GM18861 (cell line): ENCODE measurements at regions not wholly inside any gene's neighbourhood (a gene's known extent, or its start where the extent isn't known, plus 50 kb on each side); places are given as distances from the start of the nearest gene placed in this dataset.
A peak's percentile ranks its signal among the peaks of the same experiment; 100 is the strongest.

Source experiments
- ATAC-seq: cut with Tn5 transposase; IDR thresholded peaks from one replicate; pipeline ENCODE4 v1.9.1; 2021; ENCODE audit not compliant: unreplicated experiment

DNA sequence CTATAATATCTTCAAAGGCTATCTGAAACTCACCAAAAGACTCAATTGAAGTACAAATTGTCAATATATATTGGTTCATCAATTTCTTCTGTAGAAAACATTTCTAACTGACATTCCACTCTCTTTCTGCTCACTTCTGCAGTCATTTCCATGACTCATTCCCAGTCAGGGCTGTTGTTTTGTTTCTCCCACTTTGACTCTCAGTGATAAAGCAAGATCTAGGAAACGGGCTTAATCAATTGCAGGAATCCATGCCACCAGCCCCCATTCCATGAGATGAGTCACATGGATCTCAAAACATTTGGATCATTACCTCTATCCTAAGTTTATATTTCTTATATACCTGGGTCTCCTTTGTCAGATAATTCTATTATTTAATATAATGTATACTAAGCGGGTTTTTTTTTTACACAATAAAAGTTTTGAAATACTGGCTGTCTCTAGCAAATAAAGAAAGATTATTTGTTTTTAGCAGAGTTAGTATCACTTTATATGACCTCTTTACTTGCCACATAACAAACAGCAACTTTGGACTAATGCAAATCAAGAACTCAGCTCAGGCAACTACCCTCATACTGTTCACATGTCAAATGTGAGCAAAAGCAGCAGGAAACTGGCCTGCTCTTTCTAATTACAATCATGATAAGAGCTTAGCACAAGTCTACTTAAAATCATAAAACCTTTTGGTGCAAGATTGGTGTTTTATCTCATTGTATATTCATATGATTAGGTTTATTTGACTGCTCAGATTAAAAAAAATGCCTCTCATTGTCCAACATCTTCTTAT is 251.1 kb upstream of the PIK3C3 start:
- no peak for ATAC-seq

DNA sequence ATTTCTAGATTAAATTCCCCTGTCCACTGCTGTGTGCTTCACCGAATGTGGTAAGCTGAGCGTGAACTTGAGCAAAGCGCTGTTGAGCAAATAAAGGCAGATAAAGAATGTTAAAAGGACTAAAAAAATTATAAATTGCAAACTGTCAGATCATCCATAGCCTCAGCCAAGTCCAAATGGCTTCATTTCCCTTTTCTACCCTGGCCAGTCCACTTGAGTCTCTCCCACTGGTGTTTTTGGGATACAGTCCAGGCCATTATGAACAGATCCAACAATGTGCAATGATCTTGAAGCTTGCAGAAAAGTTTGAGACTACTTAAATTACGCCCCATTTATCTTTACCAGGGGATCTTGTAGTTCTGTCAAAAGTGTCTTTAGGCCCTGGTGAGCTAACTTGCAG is 254.6 kb upstream of the PIK3C3 start:
- no peak for ATAC-seq

DNA sequence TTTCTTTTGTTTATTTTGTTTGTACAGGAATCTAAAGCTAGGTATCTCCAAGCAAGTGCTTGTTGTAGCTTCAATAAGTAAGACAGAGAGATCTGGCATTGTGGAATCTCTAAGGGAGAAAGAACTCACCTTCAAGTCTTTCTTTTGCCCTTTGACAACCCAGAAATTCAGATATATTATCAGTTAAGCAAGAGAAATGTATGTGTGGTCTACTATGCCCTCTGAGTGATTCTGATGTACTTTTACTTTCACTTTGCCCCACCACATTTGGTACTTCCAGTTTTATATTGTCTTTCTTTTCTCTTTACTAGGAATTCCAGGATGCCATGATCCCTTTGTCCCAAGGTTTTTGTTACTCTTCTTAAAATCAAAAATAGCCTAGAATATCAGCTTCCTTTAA is 259.6 kb upstream of the PIK3C3 start:
- peak; percentile 46 for ATAC-seq

DNA sequence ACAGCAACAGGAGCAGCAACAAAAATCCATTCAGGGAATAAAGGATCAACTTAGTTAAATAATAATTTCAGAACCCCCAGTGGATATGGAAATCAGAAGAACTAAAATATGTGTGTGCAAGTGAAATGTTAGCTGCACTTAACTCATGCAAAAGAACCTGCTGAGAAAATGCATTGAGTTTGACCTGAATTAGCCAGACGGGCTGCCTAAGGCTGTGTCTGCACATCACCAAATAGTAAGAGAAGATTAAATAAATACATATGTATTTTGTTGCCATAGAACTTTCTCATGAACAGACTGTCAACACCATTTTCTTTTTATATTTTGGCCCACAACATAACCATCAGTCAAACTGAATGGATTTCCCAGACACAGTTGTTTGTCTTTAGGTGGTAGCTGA is 262.0 kb upstream of the PIK3C3 start:
- ATAC-seq = no peak

DNA sequence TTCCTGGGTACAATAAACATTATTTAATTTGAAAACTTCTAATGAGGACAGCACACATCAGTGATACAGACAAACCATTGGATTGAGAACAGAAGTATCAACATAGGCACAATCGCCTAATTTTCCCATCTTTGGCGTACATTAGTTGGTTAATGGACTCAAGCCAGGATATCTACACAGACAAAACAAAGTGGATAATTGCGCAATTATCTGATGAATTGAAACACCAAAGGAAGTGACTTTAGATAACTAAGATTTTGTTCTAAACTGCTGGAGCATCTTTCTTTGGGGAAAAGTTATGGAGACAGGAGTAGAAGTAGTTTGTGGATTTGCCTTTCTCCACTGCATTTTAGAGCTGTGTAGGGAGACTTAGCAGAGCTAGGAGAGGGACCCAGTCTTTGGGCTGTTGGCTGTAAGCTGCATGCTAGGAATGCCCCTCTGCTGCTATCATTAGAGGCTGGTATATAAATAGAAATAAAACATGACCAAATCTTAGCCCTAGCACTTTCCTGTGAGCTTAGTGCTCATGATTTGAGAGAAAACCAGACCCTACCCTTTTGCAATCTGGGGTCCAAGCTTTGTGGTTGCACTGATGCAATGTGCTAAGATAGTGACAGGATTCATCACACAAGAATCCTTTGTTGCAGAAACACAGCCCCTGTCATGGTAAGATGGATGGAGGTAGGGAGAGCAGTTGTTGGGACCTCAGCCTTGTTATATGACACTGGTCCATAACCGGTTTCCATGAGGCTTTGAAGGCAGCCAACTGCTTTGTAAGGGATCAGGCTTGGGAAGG is 264.5 kb upstream of the PIK3C3 start:
- no peak for ATAC-seq

DNA sequence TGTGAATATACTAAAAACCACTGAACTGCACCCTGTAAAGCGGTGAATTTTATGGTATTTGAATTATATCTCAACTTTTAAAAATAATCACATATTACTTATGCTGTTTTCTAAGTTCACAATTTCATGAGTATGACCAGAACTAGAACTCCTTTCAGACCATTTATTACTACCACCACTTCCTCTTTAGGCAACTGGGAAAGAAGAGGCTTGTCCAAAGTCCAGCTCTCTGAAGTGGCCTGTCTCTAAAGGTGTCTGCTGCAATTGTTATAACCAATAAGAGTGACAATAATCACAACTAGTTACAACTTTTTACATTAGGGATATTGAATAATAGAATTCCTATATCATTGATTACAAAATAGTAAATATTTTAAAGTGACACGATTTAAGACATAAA is 267.9 kb upstream of the PIK3C3 start:
- ATAC-seq = no peak

DNA sequence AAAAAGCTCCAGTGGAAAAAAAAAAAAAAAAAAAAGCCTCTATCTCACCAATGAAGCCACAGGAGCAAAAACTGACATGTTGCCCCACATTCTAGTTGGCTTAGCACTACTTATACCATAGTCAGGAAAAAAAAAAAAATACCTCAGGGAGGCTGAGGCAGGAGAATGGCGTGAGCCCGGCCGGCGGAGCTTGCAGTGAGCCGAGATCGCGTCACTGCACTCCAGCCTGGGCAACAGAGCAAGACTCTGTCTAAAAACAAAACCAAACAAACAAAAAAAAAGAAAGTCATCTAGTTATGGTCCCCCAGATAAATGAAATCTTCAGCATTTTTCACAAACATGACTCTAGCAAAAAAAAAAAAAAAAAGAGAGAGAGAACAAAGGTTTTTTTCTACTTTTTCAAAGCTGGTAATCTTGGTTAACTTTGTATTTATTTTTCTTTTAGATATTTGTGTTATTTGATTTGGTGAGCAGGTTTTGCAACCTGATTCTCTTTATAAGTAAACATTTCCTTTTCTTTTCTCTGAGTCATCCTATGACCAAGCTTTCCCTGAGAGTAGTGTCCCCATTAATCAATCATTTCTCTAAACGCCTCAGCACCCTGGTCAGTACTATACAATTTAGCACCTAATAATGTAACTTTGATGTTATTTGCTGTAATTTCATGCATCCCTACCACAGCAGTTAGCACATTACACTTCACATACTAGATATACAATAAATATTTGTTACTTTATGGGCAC is 273.7 kb upstream of the PIK3C3 start:
- no peak for ATAC-seq

DNA sequence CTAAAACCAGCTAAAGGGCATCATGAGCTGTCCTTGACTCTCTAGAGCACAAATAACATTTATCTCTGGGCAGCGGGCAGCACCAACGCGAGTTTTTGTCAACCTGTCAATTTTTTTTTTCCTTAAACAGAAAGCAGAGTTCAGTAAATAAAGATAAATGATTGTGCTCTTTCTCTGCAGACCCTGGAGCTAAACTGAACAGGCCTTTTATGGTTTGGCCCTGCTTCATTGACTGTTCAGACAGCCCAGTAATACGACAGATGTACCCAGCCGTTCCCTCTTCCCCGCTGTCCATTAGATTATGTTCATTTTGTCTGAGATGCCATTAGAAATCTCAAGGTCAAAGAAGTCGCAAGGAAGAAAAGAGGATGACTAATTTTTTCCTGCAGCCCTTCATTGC is 280.5 kb upstream of the PIK3C3 start:
- no peak for ATAC-seq

GRCh38 chr18:41666231-41666630 is 288.8 kb upstream of the PIK3C3 start:
- ATAC-seq = no peak

DNA sequence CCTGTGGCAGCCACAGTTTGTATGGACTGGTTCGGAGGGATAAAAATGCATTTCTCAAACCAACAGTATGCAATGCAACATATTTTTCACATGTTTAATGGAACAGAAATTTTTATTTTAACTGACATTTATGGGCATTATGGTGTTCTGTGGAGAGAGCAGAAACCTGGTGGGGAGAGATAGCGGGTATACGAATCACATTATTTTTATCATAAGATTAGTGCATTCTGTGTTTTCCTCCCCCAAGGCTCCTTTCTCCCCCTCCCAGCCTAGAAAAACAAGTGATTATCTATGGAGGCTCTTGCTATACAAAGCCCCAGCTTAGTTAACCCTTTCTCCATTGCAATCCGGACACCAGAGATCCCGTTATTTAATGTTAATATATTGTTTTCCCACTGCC is 289.8 kb upstream of the PIK3C3 start:
- no peak for ATAC-seq

DNA sequence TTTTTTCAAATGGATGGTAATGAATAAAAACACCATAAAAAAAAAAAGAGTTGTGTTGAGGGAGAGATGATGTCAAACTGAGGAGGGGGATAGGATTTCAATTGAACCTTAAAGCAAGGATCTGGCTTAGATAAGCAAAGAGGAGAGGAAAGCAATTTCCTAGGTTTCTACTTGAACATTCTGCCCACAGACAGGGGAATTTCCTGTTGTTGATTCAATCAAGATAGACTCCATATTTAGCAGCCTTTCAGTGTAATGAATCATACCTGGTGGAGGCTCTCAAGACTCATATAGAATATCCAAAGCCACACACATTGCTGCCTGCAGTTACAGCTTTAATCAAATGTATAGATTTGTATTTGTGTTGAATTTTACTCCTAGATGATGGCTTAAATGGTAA is 294.4 kb upstream of the PIK3C3 start:
- no peak for ATAC-seq

- no peak for ATAC-seq
Observed at GRCh38 chr18:41659438-41660130, 295.4 kb upstream of the PIK3C3 start.

DNA sequence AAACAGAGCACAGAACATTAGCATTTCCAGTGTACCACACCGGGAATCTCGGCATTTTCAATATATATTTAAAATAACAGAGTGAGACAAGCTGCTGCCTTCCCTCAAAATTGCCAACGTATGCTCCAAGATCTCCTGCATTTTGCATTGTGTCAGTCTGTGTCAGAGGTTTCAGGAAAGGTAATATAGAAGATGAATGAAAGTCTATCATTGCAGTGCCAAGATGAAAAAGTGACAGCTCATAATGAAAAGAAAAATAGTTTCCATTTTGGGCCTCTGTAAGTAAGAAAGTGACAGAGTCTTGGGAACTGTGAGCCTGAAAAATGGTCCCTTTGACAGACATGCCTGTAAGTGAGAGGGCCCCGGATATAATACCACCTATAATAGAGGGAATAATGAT is 297.8 kb upstream of the PIK3C3 start:
- ATAC-seq = no peak

- ATAC-seq = no peak
Observed at GRCh38 chr18:41655074-41655473, 300.0 kb upstream of the PIK3C3 start.

DNA sequence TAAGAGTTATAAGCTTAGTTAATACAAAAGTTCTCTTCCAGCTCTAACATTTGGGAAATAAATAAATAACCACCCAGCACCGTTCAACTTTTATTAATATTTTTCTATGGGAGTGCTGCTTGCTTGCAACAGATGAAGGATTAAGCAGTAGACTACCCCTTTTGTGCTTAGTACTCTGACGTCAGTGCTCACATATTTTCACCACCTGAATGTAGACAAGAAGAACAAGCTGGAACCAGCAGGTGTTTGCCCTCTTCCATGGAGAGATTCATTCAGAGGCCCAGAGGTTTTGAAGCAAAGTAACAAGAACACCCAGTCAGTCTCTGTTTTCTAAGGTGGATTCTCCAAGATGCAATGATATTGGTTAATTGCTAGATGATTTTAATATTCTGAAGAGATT is 307.1 kb upstream of the PIK3C3 start:
- no peak for ATAC-seq

DNA sequence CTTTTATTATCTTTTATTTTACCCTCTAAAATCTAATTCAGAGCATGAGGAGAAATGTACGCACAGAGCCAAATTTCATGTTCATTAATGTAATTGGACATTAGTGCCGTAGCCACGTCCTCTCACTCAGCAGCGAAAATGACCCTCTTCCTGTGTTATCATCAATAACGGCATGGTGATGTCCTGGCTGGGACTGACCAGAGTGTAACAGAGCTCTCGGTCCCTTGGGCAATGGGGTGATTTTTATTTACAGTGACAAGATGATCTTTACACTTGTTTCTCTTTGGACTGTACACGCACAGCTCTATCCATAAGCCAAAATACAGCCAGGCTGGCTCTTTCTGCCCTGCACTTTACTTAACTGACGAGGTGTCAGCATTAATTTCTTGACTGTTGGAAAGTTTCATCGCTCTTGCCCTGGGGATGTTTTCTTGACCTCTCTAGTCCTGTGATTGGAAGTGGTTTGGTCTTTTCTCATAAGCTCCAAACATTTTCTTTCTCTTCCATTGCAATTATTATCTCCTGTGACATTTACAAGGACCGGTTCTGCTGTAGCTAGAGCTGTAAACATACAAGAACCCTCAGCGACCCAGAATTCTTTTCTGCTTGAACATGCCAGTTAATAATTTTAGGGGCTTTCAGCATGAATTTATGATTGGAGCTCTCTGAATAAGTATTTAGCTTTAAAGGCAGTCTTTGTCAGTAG is 308.0 kb upstream of the PIK3C3 start:
- ATAC-seq = no peak

DNA sequence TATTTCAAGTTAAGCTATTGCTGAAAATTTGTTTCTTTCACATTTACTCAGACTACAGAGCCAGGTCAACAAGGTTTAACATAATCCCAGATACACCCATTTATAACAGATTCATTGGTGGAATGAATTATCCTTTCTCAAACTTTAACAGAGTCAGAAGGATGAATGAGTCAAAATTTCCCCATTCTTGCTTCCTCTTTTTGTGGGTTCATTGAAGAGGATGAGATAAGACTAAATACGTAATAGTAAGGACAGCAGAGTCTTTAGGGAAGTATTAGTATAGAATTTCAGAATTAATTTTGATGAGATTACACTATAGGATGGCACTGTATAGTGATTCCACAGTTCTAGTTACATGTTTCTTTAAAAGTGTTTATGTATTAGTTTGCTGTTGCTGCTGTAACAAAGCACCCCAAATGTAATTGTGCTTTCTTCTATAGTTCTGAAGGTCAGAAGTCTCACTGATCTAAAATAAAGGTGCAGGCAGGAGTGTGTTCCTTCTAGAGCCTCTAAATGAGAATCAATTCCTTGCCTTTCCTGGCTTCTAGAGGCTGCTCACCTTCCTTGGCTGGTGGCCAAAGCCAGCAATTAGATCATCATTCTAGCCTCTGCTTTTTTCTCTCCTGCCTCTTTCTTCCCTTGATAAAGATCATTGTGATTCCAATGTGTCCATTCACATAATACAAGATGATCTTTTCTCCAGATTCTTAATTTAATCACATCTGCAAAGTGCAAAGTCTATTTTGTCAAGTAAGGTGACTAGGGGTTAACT is 309.3 kb upstream of the PIK3C3 start:
- ATAC-seq = no peak

DNA sequence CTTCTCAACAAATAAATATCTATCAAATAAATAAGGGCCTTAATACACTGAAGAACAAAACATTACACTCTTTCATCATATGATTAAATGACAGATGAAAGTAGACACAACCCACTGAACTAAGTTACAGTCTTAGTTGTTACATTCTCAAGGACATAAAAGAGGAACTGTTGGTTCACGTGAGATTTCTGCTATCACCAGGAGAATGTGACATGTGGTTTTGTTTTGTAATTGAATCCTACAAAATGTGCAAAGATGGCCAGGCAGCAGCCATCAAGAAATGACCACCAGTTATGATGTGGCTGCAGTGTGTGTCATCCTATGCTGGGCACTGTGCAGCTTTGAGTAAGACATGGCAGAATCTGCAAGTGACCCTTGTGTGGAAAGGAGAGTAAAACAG is 310.6 kb upstream of the PIK3C3 start:
- ATAC-seq = no peak

DNA sequence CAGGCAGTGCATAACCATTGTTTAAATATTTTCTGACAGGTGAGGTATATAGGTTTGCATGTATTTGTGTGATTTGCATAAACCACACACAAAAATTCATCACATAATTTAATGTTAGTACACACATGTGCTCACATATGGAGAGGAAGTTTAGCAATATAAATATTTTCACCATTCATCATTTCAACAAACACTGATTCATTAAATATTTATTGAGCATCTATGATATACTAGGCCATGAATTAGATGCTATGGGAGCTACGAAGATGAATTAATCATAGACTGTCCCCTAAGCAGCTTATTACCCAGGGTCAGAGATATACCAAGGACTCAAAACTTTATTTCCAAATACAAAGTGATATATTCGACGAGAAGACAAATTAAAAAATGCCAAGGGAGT is 311.6 kb upstream of the PIK3C3 start:
- no peak for ATAC-seq

DNA sequence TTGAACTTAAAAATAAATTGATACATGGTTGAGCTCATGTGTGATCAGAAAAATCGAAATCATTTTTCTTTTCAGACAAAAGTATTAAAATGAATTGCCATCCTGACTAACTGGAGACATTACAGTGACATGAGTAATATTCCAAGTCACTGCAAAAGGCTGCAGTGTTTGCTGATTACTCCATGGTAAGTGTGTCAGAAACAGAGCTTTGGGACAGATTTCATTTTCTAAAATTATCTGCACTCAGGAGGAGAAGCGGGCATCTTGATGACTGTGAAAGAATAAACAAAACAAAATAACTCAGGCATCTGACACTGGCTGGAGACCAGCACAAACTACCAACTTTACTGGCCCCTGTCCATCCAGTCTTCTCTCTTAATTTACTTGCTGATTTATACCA is 312.3 kb upstream of the PIK3C3 start:
- ATAC-seq = no peak
